Skeletal muscle satellite cell (primary cell): ENCODE measurements at regions not wholly inside any gene's neighbourhood (a gene's known extent, or its start where the extent isn't known, plus 50 kb on each side); places are given as distances from the start of the nearest gene placed in this dataset. TPM values are rescaled to one million over a fixed set of nuclear protein-coding genes. Genes with fewer than 3 reads are reported as not detected.

ENCODE experiments used
- H3K27me3 ChIP-seq: 2 replicates; pipeline ENCODE4 v1.7.0; 2013; ENCODE audit warnings: low read length; ENCODE audit not compliant: control insufficient read depth, insufficient read depth
- H3K36me3 ChIP-seq: 2 replicates; pipeline ENCODE4 v1.7.0; 2013; ENCODE audit warnings: mild to moderate bottlenecking, control low read depth, low read length; ENCODE audit not compliant: insufficient read depth
- H3K4me1 ChIP-seq: 2 replicates; pipeline ENCODE4 v1.7.0; 2013; ENCODE audit warnings: low read length; ENCODE audit not compliant: control insufficient read depth, insufficient read depth
- H3K4me2 ChIP-seq: 2 replicates; pipeline ENCODE4 v1.7.0; 2013; ENCODE audit warnings: mild to moderate bottlenecking, low read length
- H3K4me3 ChIP-seq: 2 replicates; pipeline ENCODE4 v1.7.0; 2013; ENCODE audit warnings: low read length
- H3K9ac ChIP-seq: 2 replicates; pipeline ENCODE4 v1.7.0; 2013; ENCODE audit warnings: mild to moderate bottlenecking, low read depth, low read length, moderate library complexity
- H3K9me3 ChIP-seq: replicated peaks from 2 replicates; pipeline ENCODE4 v1.7.0; 2013; ENCODE audit warnings: mild to moderate bottlenecking, control low read depth, low read length
- small RNA-seq: library from RNA; depleted of rRNA; stranded (forward); fragments of <200 nt; gene quantifications from one replicate; pipeline ENCODE3, GENCODE V24; 2012

DNA sequence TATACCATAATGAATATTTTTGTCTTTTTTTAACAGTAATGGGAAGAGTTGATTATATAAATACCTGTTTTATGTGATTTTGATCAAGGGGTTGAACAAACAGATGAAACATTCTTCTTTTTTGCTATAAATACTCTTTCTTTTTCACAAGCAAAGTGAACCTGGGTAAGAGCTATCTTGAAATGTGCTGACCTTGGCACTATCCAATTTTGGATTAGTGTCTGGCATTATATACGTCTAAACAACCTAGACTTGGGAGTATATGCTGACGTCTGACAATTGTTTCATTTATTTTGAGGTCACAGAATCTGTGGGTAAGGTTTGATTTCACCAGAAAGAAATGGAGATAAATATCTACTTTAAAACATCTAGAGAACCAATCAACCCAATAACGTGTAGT lies 716.0 kb upstream of the STXBP6 start:
- no peaks in the 10 kb centered on the region for H3K27me3 ChIP-seq
- H3K9me3 ChIP-seq: no peaks in the 10 kb centered on the region
- H3K36me3 ChIP-seq: no peaks in the 10 kb centered on the region
- H3K4me2 ChIP-seq: no peak overlapping the region
- H3K9ac ChIP-seq: no peak overlapping the region
- H3K4me1 ChIP-seq: no peaks in the 10 kb centered on the region
- no peak overlapping the region for H3K4me3 ChIP-seq

DNA sequence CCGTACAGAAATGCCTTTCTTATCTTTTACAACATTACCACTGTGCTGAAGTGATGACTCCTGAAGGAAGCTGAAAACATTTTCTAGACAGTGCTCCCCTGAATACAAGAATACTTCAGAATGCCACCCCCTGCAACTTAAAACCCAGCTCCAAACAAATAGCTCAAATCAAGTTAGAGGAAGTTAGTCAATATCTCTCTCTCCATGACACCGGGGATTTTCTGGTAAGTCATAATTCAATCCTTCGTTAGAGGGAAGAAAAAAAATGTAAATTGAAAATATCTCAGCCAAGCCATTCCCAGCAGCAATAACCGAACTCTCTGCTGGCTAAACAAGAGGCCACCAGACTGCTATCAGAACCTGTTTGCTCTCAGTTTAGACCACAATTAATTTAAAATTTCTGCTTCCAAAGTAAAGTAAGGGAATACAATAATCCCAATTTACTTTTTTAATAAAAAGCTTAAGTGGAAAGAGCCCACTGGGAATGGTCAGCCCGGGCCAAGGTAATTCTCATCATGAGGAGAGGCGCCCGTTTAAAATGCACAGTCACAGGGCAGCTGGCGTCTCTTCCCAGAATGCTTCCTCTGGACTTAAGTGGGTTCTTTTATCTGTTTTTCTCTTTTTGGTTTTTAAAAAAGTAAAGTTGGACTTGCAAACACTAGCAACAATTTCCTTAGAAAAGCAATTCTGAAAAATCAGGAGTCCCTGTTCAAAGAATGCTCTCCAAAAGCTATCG lies 710.1 kb upstream of the STXBP6 start:
- no peak overlapping the region for H3K4me2 ChIP-seq
- H3K27me3 ChIP-seq: no peaks in the 10 kb centered on the region
- no peaks in the 10 kb centered on the region for H3K36me3 ChIP-seq
- H3K9me3 ChIP-seq: no peaks in the 10 kb centered on the region
- H3K4me3 ChIP-seq: no peak overlapping the region
- no peaks in the 10 kb centered on the region for H3K4me1 ChIP-seq
- H3K9ac ChIP-seq: no peak overlapping the region

DNA sequence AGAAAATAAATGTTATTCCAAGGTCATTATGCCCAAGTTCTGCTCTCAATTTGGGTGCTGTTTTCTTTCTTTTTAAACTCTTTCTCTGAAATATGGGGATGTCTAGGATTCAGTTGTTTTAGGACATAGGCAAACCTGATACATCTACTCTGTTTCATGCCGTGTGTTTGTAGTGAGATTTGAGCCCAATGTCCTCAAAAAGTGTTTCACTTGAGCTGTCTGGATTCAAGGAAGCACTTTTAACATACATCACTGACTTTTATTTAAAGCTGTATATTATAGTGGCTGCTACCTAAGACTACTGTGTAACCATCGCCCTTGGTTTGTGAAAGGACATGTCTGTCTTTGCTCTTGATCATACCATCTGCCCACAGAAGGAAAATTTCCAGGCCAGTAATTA lies 709.3 kb upstream of the STXBP6 start:
- Histone ChIP-seq H3K4me3 (no peak overlapping the region), H3K4me1 (no peaks in the 10 kb centered on the region), H3K9ac (no peak overlapping the region), H3K4me2 (no peak overlapping the region), H3K9me3 (no peaks in the 10 kb centered on the region), H3K36me3 (no peaks in the 10 kb centered on the region), H3K27me3 (no peaks in the 10 kb centered on the region)

DNA sequence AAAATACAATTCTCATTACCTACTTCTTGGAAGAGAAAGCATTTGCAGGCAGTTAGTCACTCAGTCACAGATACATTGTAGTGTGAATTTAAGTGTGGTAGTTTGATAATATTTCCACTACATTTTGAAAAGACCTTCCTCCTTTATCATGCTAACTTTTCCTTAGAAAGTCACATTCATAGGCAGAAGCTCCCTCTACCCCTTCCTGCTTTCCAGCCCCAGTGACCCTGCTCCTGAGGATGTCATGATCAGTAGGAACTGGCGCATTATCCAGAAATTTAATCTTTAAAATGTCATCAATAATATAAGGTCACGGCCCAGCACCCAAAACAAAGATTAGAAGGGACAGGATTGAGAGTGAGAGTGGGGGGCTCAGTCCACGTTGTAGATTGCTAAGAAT lies 707.4 kb upstream of the STXBP6 start:
- no peaks in the 10 kb centered on the region for H3K4me1 ChIP-seq
- no peaks in the 10 kb centered on the region for H3K27me3 ChIP-seq
- H3K9ac ChIP-seq: no peak overlapping the region
- H3K9me3 ChIP-seq: no peaks in the 10 kb centered on the region
- H3K36me3 ChIP-seq: no peaks in the 10 kb centered on the region
- H3K4me3 ChIP-seq: no peak overlapping the region
- no peak overlapping the region for H3K4me2 ChIP-seq

DNA sequence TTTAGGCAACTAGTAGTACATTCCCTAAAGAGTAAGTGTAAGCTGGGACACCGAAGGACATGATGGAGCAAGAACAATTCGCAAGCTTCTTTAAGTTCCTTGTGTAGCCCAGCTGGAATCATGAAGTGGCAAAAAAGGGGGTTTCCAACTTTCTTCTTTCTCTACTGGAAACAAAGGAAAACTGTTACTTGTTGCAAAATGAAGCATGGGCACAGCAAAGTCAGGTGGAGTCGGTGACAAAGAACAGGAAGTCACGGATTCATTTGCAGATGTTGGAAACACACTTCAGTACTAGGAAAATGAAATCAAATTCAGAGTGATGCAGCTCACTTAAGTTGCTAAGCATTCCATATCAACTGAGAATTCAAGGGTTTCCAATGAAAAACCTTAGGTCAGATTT lies 706.9 kb upstream of the STXBP6 start:
- no peaks in the 10 kb centered on the region for H3K27me3 ChIP-seq
- H3K4me3 ChIP-seq: no peak overlapping the region
- H3K4me1 ChIP-seq: no peaks in the 10 kb centered on the region
- no peak overlapping the region for H3K4me2 ChIP-seq
- no peak overlapping the region for H3K9ac ChIP-seq
- no peaks in the 10 kb centered on the region for H3K36me3 ChIP-seq
- no peaks in the 10 kb centered on the region for H3K9me3 ChIP-seq

DNA sequence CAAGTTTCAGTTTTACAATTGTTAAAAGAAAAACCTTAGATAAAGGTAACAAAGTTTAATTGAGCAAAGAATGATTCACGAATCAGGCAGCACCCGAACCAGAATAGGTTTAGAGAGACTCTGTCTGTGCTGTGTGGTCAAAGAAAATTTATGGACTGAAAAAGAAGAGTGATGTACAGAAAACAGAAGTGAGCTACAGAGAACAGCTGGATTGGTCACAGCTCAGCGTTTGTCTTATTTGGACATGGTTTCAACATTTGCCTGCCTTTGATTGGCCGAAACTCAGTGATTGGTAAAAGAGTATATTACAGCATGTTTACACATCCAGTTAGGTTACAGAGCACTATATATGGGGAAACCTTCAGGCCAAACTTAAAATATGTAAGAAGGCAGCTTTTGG lies 703.2 kb upstream of the STXBP6 start:
- Histone ChIP-seq H3K4me2 (no peak overlapping the region), H3K9ac (no peak overlapping the region), H3K36me3 (no peaks in the 10 kb centered on the region), H3K27me3 (no peaks in the 10 kb centered on the region), H3K4me3 (no peak overlapping the region), H3K9me3 (no peaks in the 10 kb centered on the region), H3K4me1 (no peaks in the 10 kb centered on the region)

DNA sequence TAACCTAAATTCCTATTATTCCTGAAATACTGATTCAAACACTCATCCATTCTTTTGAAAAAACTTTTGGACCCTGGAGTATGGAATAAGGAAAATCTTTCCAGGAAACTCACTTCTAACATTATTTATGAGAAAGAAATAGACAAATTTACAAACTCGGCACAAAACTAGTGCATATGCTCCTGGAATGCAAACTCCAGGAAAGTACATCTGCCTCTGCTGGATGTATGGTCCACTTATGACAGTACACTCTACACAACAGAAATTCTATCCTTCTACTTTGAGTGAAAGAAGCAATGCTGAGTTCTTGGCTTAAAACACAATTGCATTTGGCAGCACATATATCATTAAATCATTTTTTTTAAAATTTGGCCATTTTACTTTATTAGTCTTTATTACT lies 700.5 kb upstream of the STXBP6 start:
- H3K4me3 ChIP-seq: no peak overlapping the region
- no peaks in the 10 kb centered on the region for H3K27me3 ChIP-seq

More for the DNA sequence above, 700.5 kb upstream of the STXBP6 start:
- Histone ChIP-seq H3K36me3 (no peaks in the 10 kb centered on the region), H3K4me1 (no peaks in the 10 kb centered on the region), H3K9ac (no peak overlapping the region), H3K9me3 (no peaks in the 10 kb centered on the region), H3K4me2 (no peak overlapping the region)

Small RNAs in the stretch of these regions (small RNA-seq; reads per million reads assigned to genes)
- not detected for gene RF00440
